GM18517 (cell line): ENCODE measurements at regions not wholly inside any gene's neighbourhood (a gene's known extent, or its start where the extent isn't known, plus 50 kb on each side); places are given as distances from the start of the nearest gene placed in this dataset.

ENCODE experiments used
- ATAC-seq: cut with Tn5 transposase; IDR thresholded peaks from one replicate; pipeline ENCODE4 v1.9.1; 2021; ENCODE audit warnings: mild to moderate bottlenecking, moderate library complexity; ENCODE audit not compliant: unreplicated experiment

- no peak for ATAC-seq
Measured at GRCh38 chr14:66143387-66144112, 342.6 kb upstream of the CCDC196 start.

DNA sequence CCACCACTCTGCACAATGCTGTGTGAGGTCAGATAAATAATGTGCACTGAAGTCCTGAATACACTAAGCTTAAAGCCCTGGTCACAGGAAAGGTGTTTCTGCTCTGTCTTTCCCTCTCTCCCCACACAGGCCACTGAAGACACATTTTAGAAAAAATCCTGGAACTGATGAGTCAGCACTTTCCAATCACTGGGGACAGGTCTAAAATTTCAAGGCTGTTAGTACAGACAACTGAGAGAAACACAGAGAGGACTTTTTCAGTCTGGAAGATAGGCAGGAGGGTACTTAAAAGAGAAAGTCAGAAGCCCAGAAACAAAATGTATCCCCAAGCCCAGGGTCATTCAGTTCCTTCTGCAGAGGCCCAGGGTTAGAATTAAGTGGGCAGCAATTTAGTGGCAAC lies 333.9 kb upstream of the CCDC196 start:
- ATAC-seq: no peak

GRCh38 chr14:66152747-66153146 lies 333.4 kb upstream of the CCDC196 start:
- no peak for ATAC-seq

DNA sequence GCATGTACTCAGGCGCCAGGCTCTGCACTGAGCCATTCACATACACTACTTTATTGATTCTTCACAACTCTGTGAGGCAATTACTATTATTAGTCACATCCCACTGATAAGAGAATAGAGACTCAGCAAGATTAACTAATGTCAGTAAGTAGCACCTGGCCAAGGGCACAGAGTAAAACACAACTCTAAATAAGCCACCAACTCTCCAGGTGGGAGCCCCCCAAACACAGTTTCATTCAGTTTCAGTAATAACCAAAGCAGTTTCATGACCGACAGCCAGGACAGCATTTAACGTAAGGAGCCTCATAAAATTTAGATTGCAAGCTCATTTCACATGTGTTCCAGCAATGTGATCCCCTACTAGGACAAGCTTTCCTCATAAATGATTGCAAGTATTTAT lies 323.1 kb upstream of the CCDC196 start:
- ATAC-seq: no peak

- ATAC-seq: no peak
Measured at GRCh38 chr14:66165337-66165736, 320.8 kb upstream of the CCDC196 start.

DNA sequence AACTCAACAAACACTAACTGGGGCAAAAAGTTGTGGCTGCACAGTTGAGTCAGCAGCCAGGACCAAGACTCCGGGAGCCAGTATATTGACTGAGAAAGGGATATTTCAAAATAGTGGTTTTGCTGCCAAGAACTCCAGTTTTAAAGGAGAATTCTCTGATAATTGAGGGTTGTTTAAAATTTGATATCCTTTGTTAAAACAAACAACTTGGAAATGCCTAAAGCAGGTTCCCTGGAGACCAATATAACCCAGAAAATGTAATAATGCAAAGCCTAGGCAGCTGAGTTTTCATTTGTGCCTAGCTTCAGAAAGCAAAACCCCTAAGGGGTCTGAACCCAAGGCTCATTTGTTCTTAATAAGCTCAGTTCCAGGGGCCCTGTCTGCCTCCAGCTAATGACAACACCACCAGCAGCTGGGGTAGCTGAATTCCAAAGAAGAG lies 311.7 kb upstream of the CCDC196 start:
- ATAC-seq: no peak

- ATAC-seq: no peak
Measured at GRCh38 chr14:66177935-66178334, 308.2 kb upstream of the CCDC196 start.

DNA sequence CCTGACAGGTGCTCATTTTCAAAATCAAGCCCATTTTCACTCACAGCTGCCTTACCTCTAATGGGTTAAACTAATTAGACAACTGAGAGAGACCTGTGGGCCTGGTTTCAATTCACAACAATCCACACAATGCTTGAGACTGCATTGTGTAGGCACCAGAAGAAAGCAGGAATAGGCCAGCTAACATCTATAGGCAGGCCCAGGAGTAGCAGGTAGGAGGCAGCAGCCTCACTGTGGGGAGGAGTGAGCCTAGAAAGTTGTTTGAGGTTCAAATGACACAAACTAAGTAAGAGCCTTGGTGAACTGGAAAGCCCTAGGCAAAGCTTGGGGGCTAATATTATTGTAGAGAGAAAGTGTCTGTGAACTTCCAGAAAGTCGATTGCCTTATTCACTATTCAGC lies 289.5 kb upstream of the CCDC196 start:
- ATAC-seq: no peak

GRCh38 chr14:66197276-66197675 lies 288.9 kb upstream of the CCDC196 start:
- ATAC-seq: no peak

GRCh38 chr14:66206554-66206953 lies 279.6 kb upstream of the CCDC196 start:
- ATAC-seq: no peak

DNA sequence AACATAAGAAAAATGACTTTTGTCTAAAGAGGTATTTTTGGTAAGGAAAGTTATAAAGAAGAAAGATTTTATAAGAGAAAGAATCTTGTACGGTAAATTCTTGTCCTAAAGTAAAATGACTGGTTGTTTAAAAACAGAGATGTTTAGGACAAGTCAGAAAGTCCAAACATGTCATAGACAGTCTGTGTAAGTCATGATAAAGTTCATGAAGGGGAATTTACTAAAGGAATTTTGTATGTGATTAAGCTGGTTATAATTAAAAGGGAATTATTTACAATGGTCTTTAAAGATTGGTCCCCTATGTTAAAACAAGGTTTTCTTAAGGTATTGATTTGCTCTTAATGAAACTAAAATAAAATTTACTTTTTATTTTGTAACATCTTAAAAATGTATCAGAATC lies 269.4 kb upstream of the CCDC196 start:
- no peak for ATAC-seq

GRCh38 chr14:66219886-66220285 lies 266.3 kb upstream of the CCDC196 start:
- no peak for ATAC-seq

DNA sequence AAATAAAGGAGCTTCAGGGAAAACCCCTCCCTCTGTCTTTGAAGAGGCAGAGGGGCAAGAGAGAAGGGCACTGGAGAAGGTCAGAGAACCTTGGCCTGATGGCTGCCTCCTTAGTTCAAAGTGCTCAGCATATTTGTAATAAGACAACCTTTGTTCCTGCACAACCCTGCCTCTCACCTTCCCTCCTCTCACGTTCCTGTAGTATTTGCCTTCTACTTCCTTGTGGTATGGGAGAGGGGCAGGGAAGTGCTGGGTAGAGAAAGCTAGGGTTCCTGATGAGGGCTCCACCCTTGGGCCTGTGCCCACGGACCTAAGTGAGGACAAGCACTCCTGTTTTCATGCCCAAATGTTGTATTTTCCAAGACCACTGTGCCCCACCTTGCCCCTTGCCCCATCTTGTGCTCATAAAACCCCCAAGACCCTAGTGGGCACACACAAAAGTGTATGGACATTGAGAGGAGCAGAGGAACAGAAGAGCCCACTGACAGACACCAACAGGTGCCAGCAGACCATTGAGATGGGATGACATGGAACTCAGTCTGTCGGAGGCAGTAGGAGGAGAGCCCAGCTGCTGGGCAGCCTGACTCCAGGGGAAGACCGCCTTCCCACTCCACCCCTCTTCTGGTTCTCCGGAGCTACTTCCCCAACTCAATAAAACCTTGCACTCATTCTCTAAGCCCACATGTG lies 261.5 kb upstream of the CCDC196 start:
- ATAC-seq: no peak

DNA sequence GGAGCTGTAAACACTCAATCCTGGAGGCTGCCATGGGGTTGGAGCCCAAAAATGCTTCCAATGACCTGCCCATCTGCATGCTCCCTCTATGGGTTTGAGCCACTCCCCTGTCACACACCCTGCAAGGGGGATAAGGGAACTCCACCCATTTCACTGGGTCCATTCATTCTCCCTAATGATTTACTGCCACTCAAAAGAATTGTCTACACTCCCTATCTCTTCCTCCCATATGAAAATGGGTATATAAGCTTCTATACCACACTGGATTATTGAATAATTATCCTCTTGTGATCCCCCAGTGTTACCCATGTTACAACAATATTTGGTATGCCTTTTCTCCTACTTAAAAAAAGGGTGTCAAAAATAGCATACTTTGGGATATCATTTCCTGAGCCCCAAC lies 260.8 kb upstream of the CCDC196 start:
- ATAC-seq: no peak

DNA sequence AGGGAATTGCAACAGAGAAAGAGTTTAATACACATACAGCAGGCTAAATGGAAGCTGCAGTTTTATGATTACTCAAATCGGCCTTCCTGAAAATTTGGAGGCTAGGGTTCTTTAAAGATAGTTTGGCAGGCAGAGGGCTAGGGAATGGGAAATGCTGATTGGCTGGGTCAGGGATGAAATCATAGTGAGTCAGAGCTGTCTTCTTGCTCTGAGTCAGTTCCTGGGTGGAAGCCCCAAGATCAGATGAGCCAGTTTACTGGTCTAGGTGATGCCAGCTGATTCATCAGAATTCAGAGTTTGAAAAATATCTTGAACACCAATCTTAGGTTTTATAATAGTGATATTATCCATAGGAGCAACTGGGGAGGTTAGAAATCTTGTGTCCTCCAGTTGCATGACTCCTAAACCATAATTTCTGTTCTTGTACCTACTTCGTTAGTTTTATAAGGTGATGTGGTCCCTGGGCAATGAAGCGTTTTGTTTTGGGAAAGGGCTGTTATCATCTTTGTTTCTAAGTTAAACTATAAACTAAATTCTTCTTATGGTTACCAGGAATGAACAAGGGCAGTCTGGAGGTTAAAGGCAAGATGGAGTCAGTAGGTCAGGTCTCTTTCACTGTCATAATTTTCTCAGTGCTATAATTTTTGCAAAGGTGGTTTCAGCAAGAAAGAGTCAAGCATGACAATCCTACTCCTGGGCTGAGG lies 257.8 kb upstream of the CCDC196 start:
- no peak for ATAC-seq

- no peak for ATAC-seq
Measured at GRCh38 chr14:66231820-66232219, 254.4 kb upstream of the CCDC196 start.

- ATAC-seq: no peak
Measured at GRCh38 chr14:66233591-66233990, 252.6 kb upstream of the CCDC196 start.

DNA sequence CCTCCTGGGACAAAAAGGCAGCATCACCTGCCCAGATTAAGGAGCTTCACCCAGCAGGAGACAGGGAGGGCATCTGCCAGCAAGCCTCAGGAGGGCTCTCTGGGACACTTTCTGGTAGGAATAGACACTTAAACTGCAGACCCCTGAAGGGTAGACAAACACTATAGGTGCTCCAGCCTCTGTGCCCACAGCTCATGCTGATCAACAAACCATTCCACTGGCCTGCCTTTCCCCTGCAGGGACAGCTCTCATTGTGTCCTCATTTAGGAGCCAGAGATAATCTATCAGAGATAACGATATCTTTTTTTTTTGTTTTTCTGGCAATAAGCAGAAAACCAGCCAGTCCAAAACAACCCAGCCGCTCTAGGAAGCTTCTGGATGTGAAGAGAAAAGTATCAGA lies 251.8 kb upstream of the CCDC196 start:
- no peak for ATAC-seq

DNA sequence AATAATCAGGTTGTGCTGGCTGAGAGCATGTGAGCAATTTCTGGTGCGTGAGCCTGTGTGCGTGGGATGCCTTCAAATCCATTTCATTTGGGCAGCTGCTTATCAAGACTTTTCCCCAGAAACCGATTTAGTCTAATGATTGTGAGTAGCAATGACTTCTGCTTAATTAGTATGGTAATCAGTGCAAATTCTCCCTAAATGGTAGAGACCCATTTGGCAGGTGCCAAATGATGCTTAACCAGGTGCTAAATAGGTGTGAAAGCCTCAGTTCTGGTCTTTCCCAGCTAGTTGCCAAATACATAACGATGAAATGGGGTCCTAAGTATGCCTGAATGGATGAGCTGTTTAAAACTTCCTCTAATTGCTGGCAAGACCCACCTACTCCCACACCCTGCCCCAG lies 248.4 kb upstream of the CCDC196 start:
- ATAC-seq: no peak

GRCh38 chr14:66238969-66239368 lies 247.2 kb upstream of the CCDC196 start:
- ATAC-seq: no peak

- ATAC-seq: no peak
Measured at GRCh38 chr14:66239589-66239988, 246.6 kb upstream of the CCDC196 start.

DNA sequence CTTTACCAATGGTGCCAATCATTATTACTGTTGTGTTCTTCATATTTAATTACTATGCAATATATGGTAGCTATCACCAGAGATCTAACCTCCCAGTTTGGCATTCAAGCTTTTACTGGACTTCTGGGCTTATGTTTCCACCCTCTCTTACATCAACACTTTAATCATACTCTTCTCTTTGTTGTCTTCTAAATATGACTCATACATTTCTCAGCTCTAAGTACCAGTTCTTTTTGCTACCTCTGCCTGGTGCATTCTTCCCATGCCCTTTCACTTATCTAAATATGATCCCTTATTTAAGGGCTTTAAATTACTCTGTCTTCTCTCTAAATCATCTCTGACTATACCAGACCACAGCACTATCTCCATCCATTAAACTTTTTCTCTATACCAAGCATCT lies 246.1 kb upstream of the CCDC196 start:
- ATAC-seq: no peak
